Keratinocyte (primary cell): ENCODE measurements at regions not wholly inside any gene's neighbourhood (a gene's known extent, or its start where the extent isn't known, plus 50 kb on each side); places are given as distances from the start of the nearest gene placed in this dataset.

Source experiments
- DNase-seq: peaks from one replicate; pipeline ENCODE4 v3.0.0-alpha.2; 2011; ENCODE audit warnings: low read depth, missing footprints, low spot score
- FAIRE-seq: peaks from 2 replicates; lab custom pipeline; 2011; peaks lifted over from hg19 to GRCh38; lab: Jason Lieb, UNC
- H2AFZ ChIP-seq: 2 replicates; pipeline ENCODE4 v1.6.0; 2012; ENCODE audit warnings: low read length, control low read depth, inconsistent platforms; ENCODE audit not compliant: control insufficient read depth
- H3K27ac ChIP-seq: 2 replicates; pipeline ENCODE4 v1.5.1; 2011; ENCODE audit warnings: low read length; ENCODE audit not compliant: control insufficient read depth, insufficient read depth
- H3K27me3 ChIP-seq: 3 replicates; pipeline ENCODE4 v1.6.0; 2011; ENCODE audit warnings: low read length; ENCODE audit not compliant: control insufficient read depth, insufficient read depth; ENCODE audit errors: extremely low read depth
- H3K36me3 ChIP-seq, 2 experiments: 2 replicates in 1 of 2; 3 replicates in 1 of 2; pipeline ENCODE4 v1.5.1; 2011; ENCODE audit warnings: low read length in 2 of 2, mild to moderate bottlenecking in 1 of 2; ENCODE audit not compliant: control insufficient read depth in 2 of 2, insufficient read depth in 2 of 2; ENCODE audit errors: extremely low read depth in 1 of 2
- H3K4me1 ChIP-seq: 3 replicates; pipeline ENCODE4 v1.5.1; 2011; ENCODE audit warnings: low read length; ENCODE audit not compliant: control insufficient read depth, insufficient read depth; ENCODE audit errors: extremely low read depth
- H3K4me2 ChIP-seq: 3 replicates; pipeline ENCODE4 v1.6.0; 2011; ENCODE audit warnings: low read depth, low read length; ENCODE audit not compliant: control insufficient read depth, insufficient read depth; ENCODE audit errors: extremely low read depth
- H3K4me3 ChIP-seq, 3 experiments: fragments of 200-600 bp in 1 of 3; sonication (generic) in 1 of 3; 2 replicates in 2 of 3; 3 replicates in 1 of 3; pipeline ENCODE4 v1.5.1; 2011 to 2016; ENCODE audit warnings: low read length in 3 of 3, mild to moderate bottlenecking in 3 of 3, control low read depth in 2 of 3, inconsistent platforms in 1 of 3, low read depth in 1 of 3, mixed read lengths in 1 of 3, mixed run types in 1 of 3, moderate library complexity in 1 of 3; ENCODE audit not compliant: control insufficient read depth in 2 of 3, insufficient read depth in 2 of 3; ENCODE audit errors: extremely low read depth in 1 of 3
- H3K79me2 ChIP-seq: 2 replicates; pipeline ENCODE4 v1.6.0; 2012; ENCODE audit warnings: low read length; ENCODE audit not compliant: control insufficient read depth, insufficient read depth
- H3K9ac ChIP-seq: 3 replicates; pipeline ENCODE4 v1.6.0; 2011; ENCODE audit warnings: low read length; ENCODE audit not compliant: control insufficient read depth, insufficient read depth; ENCODE audit errors: extremely low read depth
- H3K9me1 ChIP-seq: 3 replicates; pipeline ENCODE4 v1.6.0; 2011; ENCODE audit warnings: low read length; ENCODE audit not compliant: control insufficient read depth, insufficient read depth; ENCODE audit errors: extremely low read depth
- H3K9me3 ChIP-seq: 2 replicates; pipeline ENCODE4 v1.5.1; 2012; ENCODE audit warnings: low read depth, low read length; ENCODE audit not compliant: control insufficient read depth
- H4K20me1 ChIP-seq: 3 replicates; pipeline ENCODE4 v1.6.0; 2011; ENCODE audit warnings: low read length; ENCODE audit not compliant: control insufficient read depth, insufficient read depth; ENCODE audit errors: extremely low read depth
- EZH2 ChIP-seq: IDR thresholded peaks from one replicate; pipeline ENCODE4 v1.6.1; 2012; ENCODE audit warnings: inconsistent platforms, mild to moderate bottlenecking, low read length, moderate library complexity
- dilution Hi-C: fragments of 300-500 bp; cut with MboI; formaldehyde crosslinking; loops from one replicate; pipeline ENCODE4 v1.7.0; 2020; ENCODE audit warnings: low sequenced_read_pairs; ENCODE audit not compliant: extremely low pct_ligation_motif_present
- TF ChIP-seq, protein P1 (sequence below), 3 experiments: IDR thresholded peaks in 1 of 3; conservative IDR thresholded peaks in 1 of 3; optimal IDR thresholded peaks in 1 of 3; 2 replicates in 2 of 3; 3 replicates in 1 of 3; pipeline versions ENCODE3 to v1.5.1; 2011; ENCODE audit warnings: low read length in 3 of 3, mild to moderate bottlenecking in 3 of 3, moderate library complexity in 2 of 3, control low read depth in 1 of 3, inconsistent platforms in 1 of 3; ENCODE audit not compliant: insufficient read depth in 2 of 3; ENCODE audit errors: extremely low read depth in 1 of 3

DNA sequence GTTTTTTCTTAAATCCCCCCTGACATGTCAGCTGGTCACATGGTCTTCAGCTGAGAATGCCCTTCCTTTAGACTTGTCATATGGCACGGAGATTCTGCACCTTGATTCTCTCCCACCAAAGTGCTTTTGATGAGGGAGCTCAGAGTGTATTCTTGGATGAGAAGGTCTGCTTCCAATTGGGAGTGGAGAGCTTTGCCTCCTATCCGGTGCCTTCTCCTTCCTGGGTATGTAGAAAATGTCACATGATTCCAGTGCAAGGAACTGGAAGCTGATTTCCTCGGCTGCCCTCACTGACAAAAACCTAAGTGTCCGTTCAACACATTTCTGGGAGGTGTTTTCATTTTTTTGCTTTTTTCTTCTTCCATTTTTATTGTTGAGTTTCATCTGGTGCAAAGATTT lies 197.2 kb downstream of the TFAP2C start:
- peak overlapping the region; percentile 83 for H3K27ac ChIP-seq
- no peak for FAIRE-seq
- no peaks in the 10 kb centered on the region for H4K20me1 ChIP-seq
- peak overlapping the region; percentile 63 for H3K9ac ChIP-seq
- peak overlapping the region in 2 of 3 experiments; percentile 10 to 45 for H3K4me3 ChIP-seq
- no peak for DNase-seq
- TF ChIP-seq, protein P1, sequence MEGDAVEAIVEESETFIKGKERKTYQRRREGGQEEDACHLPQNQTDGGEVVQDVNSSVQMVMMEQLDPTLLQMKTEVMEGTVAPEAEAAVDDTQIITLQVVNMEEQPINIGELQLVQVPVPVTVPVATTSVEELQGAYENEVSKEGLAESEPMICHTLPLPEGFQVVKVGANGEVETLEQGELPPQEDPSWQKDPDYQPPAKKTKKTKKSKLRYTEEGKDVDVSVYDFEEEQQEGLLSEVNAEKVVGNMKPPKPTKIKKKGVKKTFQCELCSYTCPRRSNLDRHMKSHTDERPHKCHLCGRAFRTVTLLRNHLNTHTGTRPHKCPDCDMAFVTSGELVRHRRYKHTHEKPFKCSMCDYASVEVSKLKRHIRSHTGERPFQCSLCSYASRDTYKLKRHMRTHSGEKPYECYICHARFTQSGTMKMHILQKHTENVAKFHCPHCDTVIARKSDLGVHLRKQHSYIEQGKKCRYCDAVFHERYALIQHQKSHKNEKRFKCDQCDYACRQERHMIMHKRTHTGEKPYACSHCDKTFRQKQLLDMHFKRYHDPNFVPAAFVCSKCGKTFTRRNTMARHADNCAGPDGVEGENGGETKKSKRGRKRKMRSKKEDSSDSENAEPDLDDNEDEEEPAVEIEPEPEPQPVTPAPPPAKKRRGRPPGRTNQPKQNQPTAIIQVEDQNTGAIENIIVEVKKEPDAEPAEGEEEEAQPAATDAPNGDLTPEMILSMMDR (optimal IDR thresholded peaks at IDR 0.05 in 1 of 3, IDR thresholded peaks at IDR 0.05 in 1 of 3, conservative IDR thresholded peaks at IDR 0.05 in 1 of 3; ENCODE audit: extremely low read depth in 1 of 3, insufficient read depth in 2 of 3, low read length in 3 of 3) = no peak
- no peak for TF ChIP-seq EZH2
- H3K36me3 ChIP-seq = no peaks in the 10 kb centered on the region
- H3K79me2 ChIP-seq = no peaks in the 10 kb centered on the region
- no peaks in the 10 kb centered on the region for H3K27me3 ChIP-seq
- peaks cover 23% of the 10 kb centered on the region for H3K4me1 ChIP-seq
- H3K9me1 ChIP-seq = no peaks in the 10 kb centered on the region
- H3K9me3 ChIP-seq = no peaks in the 10 kb centered on the region
- peak overlapping the region; percentile 5 for H2AFZ ChIP-seq
- dilution Hi-C loops = no loop called here
- H3K4me2 ChIP-seq = peak overlapping the region; percentile 80

DNA sequence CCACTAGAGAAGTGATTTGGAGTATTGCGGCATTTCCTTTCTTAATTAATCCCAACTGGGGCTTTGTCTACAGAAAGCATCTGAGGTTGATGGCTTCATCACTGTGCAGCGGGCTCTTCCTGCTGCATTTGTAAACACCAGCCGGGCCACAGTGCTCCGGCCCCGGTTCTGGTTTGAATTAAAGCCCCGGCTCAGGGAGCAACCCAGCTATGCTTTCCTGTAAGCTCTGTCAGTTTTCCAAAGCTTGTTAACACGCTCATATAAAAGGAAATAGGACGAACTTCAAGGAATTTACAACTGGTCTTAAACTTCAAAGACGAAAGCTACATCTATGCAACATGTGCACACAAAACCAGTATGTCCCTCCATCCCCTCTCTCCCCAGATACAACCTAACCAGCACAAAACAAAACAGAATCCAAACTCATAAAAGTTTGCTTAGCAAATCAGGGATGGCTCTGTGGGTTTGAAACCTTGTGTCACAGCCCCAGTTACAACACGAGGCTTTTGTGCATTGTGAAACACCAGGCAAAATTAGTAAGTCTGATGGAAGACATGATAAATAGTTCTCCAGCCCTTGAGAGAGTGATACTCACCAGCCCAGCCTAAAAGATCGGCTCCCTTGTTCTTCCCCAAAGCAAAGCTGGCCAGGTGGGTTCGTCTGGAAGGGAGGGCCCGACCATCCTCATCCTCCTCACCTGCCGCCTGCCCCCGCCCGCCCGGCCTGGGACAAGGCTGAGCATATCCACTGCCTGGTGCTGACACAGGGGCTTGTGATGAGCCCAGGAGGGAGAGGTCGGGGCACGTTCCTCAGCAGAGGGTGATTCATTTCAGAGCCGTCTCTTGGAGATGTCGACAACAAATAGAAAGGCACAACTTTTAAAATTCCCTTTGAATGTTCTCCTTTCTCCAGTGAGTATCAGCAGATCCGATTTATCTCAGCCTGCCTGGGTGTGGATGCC lies 197.9 kb downstream of the TFAP2C start:
- dilution Hi-C loops = no loop called here
- H4K20me1 ChIP-seq = no peaks in the 10 kb centered on the region
- H3K4me2 ChIP-seq = peak overlapping the region; percentile 80
- peak overlapping the region; percentile 83 for H3K27ac ChIP-seq
- H3K4me3 ChIP-seq = peak overlapping the region; percentile 10 to 45 (median 35)
- H2AFZ ChIP-seq = peak overlapping the region; percentile 80
- H3K9ac ChIP-seq = peak overlapping the region; percentile 63
- peak; percentile 97 for FAIRE-seq
- no peaks in the 10 kb centered on the region for H3K27me3 ChIP-seq
- H3K79me2 ChIP-seq = no peaks in the 10 kb centered on the region
- peaks cover 23% of the 10 kb centered on the region for H3K4me1 ChIP-seq
- H3K9me1 ChIP-seq = no peaks in the 10 kb centered on the region
- TF ChIP-seq EZH2 = no peak
- TF ChIP-seq, protein P1 (optimal IDR thresholded peaks at IDR 0.05 in 1 of 3, IDR thresholded peaks at IDR 0.05 in 1 of 3, conservative IDR thresholded peaks at IDR 0.05 in 1 of 3; ENCODE audit: extremely low read depth in 1 of 3, insufficient read depth in 2 of 3, low read length in 3 of 3) = no peak
- DNase-seq = no peak
- H3K36me3 ChIP-seq = no peaks in the 10 kb centered on the region
- no peaks in the 10 kb centered on the region for H3K9me3 ChIP-seq
